Aorta (tissue), 5 donors: ENCODE measurements at regions not wholly inside any gene's neighbourhood (a gene's known extent, or its start where the extent isn't known, plus 50 kb on each side); places are given as distances from the start of the nearest gene placed in this dataset.

ENCODE experiments used
- ATAC-seq: fragments of 200-7000 bp; cut with Tn5 transposase; one replicate; pipeline ENCODE4 v1.9.1; 2022; ENCODE audit warnings: moderate library complexity; ENCODE audit not compliant: low FRiP score
- DNase-seq, 2 donors: peaks; one replicate each; pipeline ENCODE4 v3.0.0-alpha.2; 2020
- H3K27ac ChIP-seq, 2 donors: one replicate each; pipeline ENCODE4 v1.5.1; 2013; ENCODE audit warnings: low read length in 2 of 2, mild to moderate bottlenecking in 2 of 2, moderate library complexity in 2 of 2, control low read depth in 1 of 2, inconsistent platforms in 1 of 2, low read depth in 1 of 2
- H3K27me3 ChIP-seq, 2 donors: one replicate each; pipeline ENCODE4 v1.6.1; 2013; ENCODE audit warnings: control low read depth in 1 of 2, low read length in 1 of 2, mild to moderate bottlenecking in 1 of 2, moderate library complexity in 1 of 2; ENCODE audit not compliant: insufficient read depth in 2 of 2, control insufficient read depth in 1 of 2
- H3K36me3 ChIP-seq, 2 donors: one replicate each; pipeline ENCODE4 v1.6.1; 2013; ENCODE audit warnings: control low read depth in 1 of 2, low read length in 1 of 2, mild to moderate bottlenecking in 1 of 2; ENCODE audit not compliant: insufficient read depth in 2 of 2, control insufficient read depth in 1 of 2
- H3K4me1 ChIP-seq, 2 donors: one replicate each; pipeline ENCODE4 v1.6.1; 2013; ENCODE audit warnings: low read length in 2 of 2, control low read depth in 1 of 2, mild to moderate bottlenecking in 1 of 2, moderate library complexity in 1 of 2; ENCODE audit not compliant: insufficient read depth in 2 of 2, control insufficient read depth in 1 of 2
- H3K4me3 ChIP-seq, 2 donors: one replicate each; pipeline ENCODE4 v1.5.1; 2013; ENCODE audit warnings: low read length in 2 of 2, control low read depth in 1 of 2, mild to moderate bottlenecking in 1 of 2
- H3K9me3 ChIP-seq: one replicate; pipeline ENCODE4 v1.6.1; 2013; ENCODE audit warnings: mild to moderate bottlenecking, low read length; ENCODE audit not compliant: control insufficient read depth
- WGBS, 2 donors: extraction: QIAGEN DNeasy Blood & Tissue Kit; methylation state at CpG; one replicate each; pipeline ENCODE4 v1.1.7; 2013; 5-methylcytosine and 5-hydroxymethylcytosine counted together
- intact Hi-C, 2 donors: fragments of 100-400 bp; cut with DNase I; formaldehyde crosslinking; loops; one replicate each; pipeline versions ENCODE4 v1.14.2 to v1.15.0; 2022
- donor health status: healthy with polysubstance abuse.
- donor health status: Bipolar disorder and iron deficiency.
- donor health status: DM: no; HTN: no; CAD: no.
- donor health status: DM: no; HTN: no; CAD: no.
- donor health status: DM: yes; HTN: yes; CAD: no.

GRCh38 chr2:15875969-15876705, 64.2 kb upstream of the MYCN start:
- no peaks in the 10 kb centered on the region for H3K36me3 ChIP-seq
- intact Hi-C loops = no loop called here
- WGBS, 2 donors = 88 to 95% methylated on average over 3 of the region's 3 CpGs

GRCh38 chr2:15880226-15881119, 59.9 kb upstream of the MYCN start:
- ATAC-seq (no peak), DNase-seq (no peak)
- intact Hi-C loops = no loop called here
- Histone ChIP-seq H3K4me1 (no peaks in the 10 kb centered on the region), H3K9me3 (no peaks in the 10 kb centered on the region), H3K27ac (no peak overlapping the region), H3K36me3 (no peaks in the 10 kb centered on the region), H3K27me3 (no peaks in the 10 kb centered on the region), H3K4me3 (no peak overlapping the region)
- WGBS, 2 donors = 93 to 95% methylated on average over 6 of the region's 6 CpGs

More at GRCh38 chr2:15875969-15876705, 64.2 kb upstream of the MYCN start:
- no peak for DNase-seq
- Histone ChIP-seq H3K4me3 (no peak overlapping the region), H3K27me3 (no peaks in the 10 kb centered on the region), H3K4me1 (peaks cover 0 to 1% of the 10 kb centered on the region in 2 donors), H3K27ac (no peak overlapping the region), H3K9me3 (no peaks in the 10 kb centered on the region)
- ATAC-seq = no peak

GRCh38 chr2:15881120-15881433, 59.3 kb upstream of the MYCN start:
- no peaks in the 10 kb centered on the region for H3K4me1 ChIP-seq
- no peaks in the 10 kb centered on the region for H3K36me3 ChIP-seq
- H3K4me3 ChIP-seq = no peak overlapping the region
- DNase-seq (no peak), ATAC-seq (no peak)
- no peaks in the 10 kb centered on the region for H3K27me3 ChIP-seq
- whole genome bisulfite sequencing, 2 donors = 77 to 80% methylated on average over 7 of the region's 7 CpGs
- intact Hi-C loops = no loop called here
- no peaks in the 10 kb centered on the region for H3K9me3 ChIP-seq
- no peak overlapping the region for H3K27ac ChIP-seq

- no peaks in the 10 kb centered on the region for H3K36me3 ChIP-seq
- H3K27me3 ChIP-seq = no peaks in the 10 kb centered on the region
- intact Hi-C loops = no loop called here
- no peak for ATAC-seq
- no peaks in the 10 kb centered on the region for H3K4me1 ChIP-seq
- no peak overlapping the region for H3K27ac ChIP-seq
- WGBS, 2 donors = 84 to 86% methylated on average over 2 of the region's 2 CpGs
- DNase-seq = no peak
- H3K9me3 ChIP-seq = no peaks in the 10 kb centered on the region
- no peak overlapping the region for H3K4me3 ChIP-seq
Observed at GRCh38 chr2:15881676-15882075, 58.7 kb upstream of the MYCN start.

- WGBS, 2 donors = 89% methylated on average over 5 of the region's 5 CpGs
- H3K27me3 ChIP-seq = no peaks in the 10 kb centered on the region
- no peaks in the 10 kb centered on the region for H3K9me3 ChIP-seq
- no peaks in the 10 kb centered on the region for H3K4me1 ChIP-seq
- no peak for DNase-seq
- no peaks in the 10 kb centered on the region for H3K36me3 ChIP-seq
- intact Hi-C loops = no loop called here
- ATAC-seq = no peak
- H3K27ac ChIP-seq = no peak overlapping the region
- H3K4me3 ChIP-seq = no peak overlapping the region
Observed at GRCh38 chr2:15882761-15883497, 57.4 kb upstream of the MYCN start.

- ATAC-seq (no peak), DNase-seq (no peak)
- no peaks in the 10 kb centered on the region for H3K9me3 ChIP-seq
- no peaks in the 10 kb centered on the region for H3K4me1 ChIP-seq
- no peaks in the 10 kb centered on the region for H3K36me3 ChIP-seq
- intact Hi-C loops = no loop called here
- H3K27ac ChIP-seq = no peak overlapping the region
- WGBS, 2 donors = 67 to 75% methylated on average over 2 of the region's 2 CpGs
- no peaks in the 10 kb centered on the region for H3K27me3 ChIP-seq
- H3K4me3 ChIP-seq = no peak overlapping the region
Observed at GRCh38 chr2:15883684-15884083, 56.7 kb upstream of the MYCN start.

- ATAC-seq (no peak), DNase-seq (no peak)
- no peaks in the 10 kb centered on the region for H3K27me3 ChIP-seq
- H3K36me3 ChIP-seq = no peaks in the 10 kb centered on the region
- no peak overlapping the region for H3K4me3 ChIP-seq
- H3K4me1 ChIP-seq = no peaks in the 10 kb centered on the region
- H3K27ac ChIP-seq = no peak overlapping the region
- no peaks in the 10 kb centered on the region for H3K9me3 ChIP-seq
- WGBS, 2 donors = 84 to 94% methylated on average over 2 of the region's 2 CpGs
- intact Hi-C loops = no loop called here
Observed at GRCh38 chr2:15884790-15885189, 55.6 kb upstream of the MYCN start.

- intact Hi-C loops = no loop called here
- 25 to 51% methylated on average over 6 of the region's 6 CpGs for WGBS, 2 donors
- DNase-seq = no peak
Observed at GRCh38 chr2:15886231-15886630, 54.1 kb upstream of the MYCN start.

More at GRCh38 chr2:15886231-15886630, 54.1 kb upstream of the MYCN start:
- no peak overlapping the region for H3K27ac ChIP-seq
- ATAC-seq = no peak
- no peaks in the 10 kb centered on the region for H3K36me3 ChIP-seq
- no peak overlapping the region for H3K4me3 ChIP-seq
- no peaks in the 10 kb centered on the region for H3K9me3 ChIP-seq
- H3K27me3 ChIP-seq = no peaks in the 10 kb centered on the region
- no peaks in the 10 kb centered on the region for H3K4me1 ChIP-seq
